K562 (cell line): ENCODE measurements at regions not wholly inside any gene's neighbourhood (a gene's known extent, or its start where the extent isn't known, plus 50 kb on each side); places are given as distances from the start of the nearest gene placed in this dataset.

Experiments
- ATAC-seq: fragments of 200-7000 bp; cut with Tn5 transposase; 3 replicates; pipeline ENCODE4 v1.9.1; 2020; ENCODE audit warnings: moderate library complexity
- BruUV-seq: library from RNA; stranded (reverse); fragments of 400-500 nt; replicated peaks from 2 replicates; lab custom pipeline; 2021; lab: Mats Ljungman, UMichigan
- CTCF ChIA-PET: fragments of 300-600 bp; formaldehyde crosslinking; extraction: SDS; loops from one replicate; lab custom pipeline; 2021; ENCODE audit warnings: low intra/inter-chr PET ratio; lab: Yijun Ruan, JAX
- POLR2A ChIA-PET: fragments of 300-600, 350-650 bp; sonication (Branson Sonifier 250); formaldehyde crosslinking; extraction: SDS; loops from one replicate; lab custom pipeline; 2021; ENCODE audit warnings: antibody characterized with exemption, inconsistent platforms; lab: Yijun Ruan, JAX
- DNase-seq, 4 experiments: peaks; one replicate each; pipeline versions ENCODE4 v3.0.0 to v3.0.0-alpha.2; 2011 to 2018; ENCODE audit warnings: low spot score in 3 of 4, mixed read lengths in 3 of 4; ENCODE audit errors: extremely low read depth in 1 of 4
- FAIRE-seq: peaks from 2 replicates; lab custom pipeline; 2011; peaks lifted over from hg19 to GRCh38; lab: Jason Lieb, UNC
- H2AFZ ChIP-seq: 2 replicates; pipeline ENCODE4 v1.6.0; 2011; ENCODE audit warnings: low read depth, low read length, control low read depth, inconsistent platforms
- H3K27ac ChIP-seq: fragments of 200-600 bp; 3 replicates; pipeline ENCODE4 v1.8.0; 2011; ENCODE audit warnings: low read depth, mild to moderate bottlenecking, control low read depth, inconsistent platforms, low read length, moderate library complexity, mixed read lengths; ENCODE audit errors: extremely low read depth
- H3K27me3 ChIP-seq, 2 experiments: fragments of 300-600 bp in 1 of 2; 2 replicates in 1 of 2; 3 replicates in 1 of 2; pipeline versions ENCODE4 v1.6.0 to v1.8.0; 2011; ENCODE audit warnings: inconsistent platforms in 2 of 2, low read length in 2 of 2, mild to moderate bottlenecking in 1 of 2, mixed read lengths in 1 of 2, moderate library complexity in 1 of 2; ENCODE audit not compliant: control insufficient read depth in 2 of 2, insufficient read depth in 2 of 2
- H3K36me3 ChIP-seq: fragments of 300-600 bp; 3 replicates; pipeline ENCODE4 v1.8.0; 2011; ENCODE audit warnings: mild to moderate bottlenecking, low read length, inconsistent platforms; ENCODE audit not compliant: control insufficient read depth, insufficient read depth
- H3K4me1 ChIP-seq, 2 experiments: fragments of 200-600 bp in 1 of 2; replicated peaks in 1 of 2; 2 replicates in 1 of 2; 3 replicates in 1 of 2; pipeline versions ENCODE4 v1.5.1 to v1.8.0; 2011; ENCODE audit warnings: inconsistent platforms in 2 of 2, low read length in 2 of 2, mild to moderate bottlenecking in 1 of 2, mixed read lengths in 1 of 2, moderate library complexity in 1 of 2; ENCODE audit not compliant: control insufficient read depth in 2 of 2, insufficient read depth in 2 of 2
- H3K4me2 ChIP-seq: 2 replicates; pipeline ENCODE4 v1.6.1; 2011; ENCODE audit warnings: low read length, control low read depth, inconsistent platforms, mixed read lengths; ENCODE audit not compliant: insufficient read depth
- H3K4me3 ChIP-seq: fragments of 200-600 bp; sonication (generic), shearing (Covaris generic); 2 replicates; pipeline ENCODE4 v1.5.1; 2016; ENCODE audit warnings: control low read depth, inconsistent platforms
- H3K79me2 ChIP-seq: fragments of 200-600 bp; 3 replicates; pipeline ENCODE4 v1.8.0; 2011; ENCODE audit warnings: low read length, inconsistent platforms; ENCODE audit not compliant: control insufficient read depth, insufficient read depth
- H3K9ac ChIP-seq, 2 experiments: 2 replicates each; pipeline versions ENCODE4 v1.6.0 to v1.6.1; 2011; ENCODE audit warnings: low read depth in 2 of 2, low read length in 2 of 2, control low read depth in 1 of 2, inconsistent platforms in 1 of 2, mild to moderate bottlenecking in 1 of 2, mixed read lengths in 1 of 2; ENCODE audit not compliant: insufficient read depth in 1 of 2
- H3K9me1 ChIP-seq: one replicate; pipeline ENCODE4 v1.6.0; 2011; ENCODE audit warnings: inconsistent platforms, mild to moderate bottlenecking, low read length, moderate library complexity; ENCODE audit not compliant: control insufficient read depth, insufficient read depth
- H3K9me3 ChIP-seq: replicated peaks from 2 replicates; pipeline ENCODE4 v1.5.1; 2011; ENCODE audit warnings: low read depth, low read length, inconsistent platforms; ENCODE audit not compliant: control insufficient read depth, insufficient read depth
- H4K20me1 ChIP-seq: replicated peaks from 2 replicates; pipeline ENCODE4 v1.6.1; 2011; ENCODE audit warnings: low read length, inconsistent platforms, mixed read lengths; ENCODE audit not compliant: control insufficient read depth, insufficient read depth
- KLF6 ChIP-seq: fragments of 250-450 bp; sonication (Bioruptor Pico); IDR thresholded peaks from 2 replicates; pipeline ENCODE4 v1.4.0; 2020; ENCODE audit warnings: mild to moderate bottlenecking, moderate library complexity, borderline replicate concordance
- L3MBTL2 ChIP-seq: fragments of 450-650 bp; IDR thresholded peaks from 2 replicates; pipeline ENCODE4 v1.6.1; 2016; ENCODE audit warnings: mild to moderate bottlenecking, moderate library complexity
- MCM2 ChIP-seq: fragments of 450-650 bp; IDR thresholded peaks from 2 replicates; pipeline ENCODE4 v1.6.1; 2017; ENCODE audit warnings: low read depth, mild to moderate bottlenecking
- MECOM ChIP-seq: fragments of 250-450 bp; sonication (Bioruptor Pico); IDR thresholded peaks from 2 replicates; pipeline ENCODE4 v1.8.0; 2022; ENCODE audit warnings: inconsistent platforms
- NCOR1 ChIP-seq: fragments of 450-650 bp; IDR thresholded peaks from 2 replicates; pipeline ENCODE4 v1.6.1; 2016; ENCODE audit warnings: mild to moderate bottlenecking, moderate library complexity
- NUFIP1 ChIP-seq: fragments of 450-650 bp; IDR thresholded peaks from 2 replicates; pipeline ENCODE4 v1.6.1; 2018; ENCODE audit not compliant: partially characterized antibody
- TCF7 ChIP-seq: sonication (generic); IDR thresholded peaks from 2 replicates; pipeline ENCODE4 v1.6.1; 2016; ENCODE audit warnings: antibody characterized with exemption, borderline replicate concordance
- TEAD2 ChIP-seq: fragments of 450-650 bp; IDR thresholded peaks from 2 replicates; pipeline ENCODE4 v1.6.1; 2016; ENCODE audit warnings: missing genetic modification characterization, control low read depth, missing compliant biosample characterization
- ZBTB7A ChIP-seq: IDR thresholded peaks from 2 replicates; pipeline ENCODE4 v1.6.1; 2011; ENCODE audit warnings: low read depth, mild to moderate bottlenecking, low read length, moderate library complexity, borderline replicate concordance; ENCODE audit not compliant: control insufficient read depth
- ZNF766 ChIP-seq: fragments of 200-800 bp; sonication (Bioruptor generic); conservative IDR thresholded peaks from 2 replicates; pipeline ENCODE4 v1.6.1; 2016; ENCODE audit warnings: missing genetic modification characterization, missing compliant biosample characterization
- WGBS: fragments of 100-300 bp; shearing (Covaris generic); methylation state at CpG from one replicate; pipeline ENCODE4 v1.1.6; 2016; ENCODE audit warnings: low coverage, mixed read lengths; ENCODE audit not compliant: insufficient coverage; ENCODE audit errors: missing lambda C conversion rate; 5-methylcytosine and 5-hydroxymethylcytosine counted together
- in situ Hi-C: fragments of 300-500 bp; cut with MboI; formaldehyde crosslinking; loops from 4 replicates; pipeline ENCODE4 v1.15.0; 2018; ENCODE audit warnings: inconsistent platforms, mixed read lengths
- intact Hi-C: fragments of 100-400 bp; cut with micrococcal nuclease; formaldehyde crosslinking; loops from 2 replicates; pipeline ENCODE4 v1.14.2; 2022
- TF ChIP-seq, protein P1 (sequence below): sonication (generic); formaldehyde crosslinking; IDR thresholded peaks from 2 replicates; pipeline ENCODE4 v1.5.0; 2020; ENCODE audit warnings: missing genetic modification reagents
- TF ChIP-seq, protein P2 (sequence below): fragments of 250-450 bp; sonication (Bioruptor Pico); IDR thresholded peaks from 2 replicates; pipeline ENCODE4 v1.9.0; 2021; ENCODE audit warnings: mild to moderate bottlenecking, inconsistent platforms
- TF ChIP-seq, protein P3 (sequence below): fragments of 250-450 bp; sonication (Bioruptor Pico); IDR thresholded peaks from 2 replicates; pipeline ENCODE4 v1.5.0; 2021
- TF ChIP-seq, protein P4 (sequence below): fragments of 250-450 bp; sonication (Bioruptor Pico); IDR thresholded peaks from 2 replicates; pipeline ENCODE4 v1.5.0; 2020; ENCODE audit warnings: mild to moderate bottlenecking

DNA sequence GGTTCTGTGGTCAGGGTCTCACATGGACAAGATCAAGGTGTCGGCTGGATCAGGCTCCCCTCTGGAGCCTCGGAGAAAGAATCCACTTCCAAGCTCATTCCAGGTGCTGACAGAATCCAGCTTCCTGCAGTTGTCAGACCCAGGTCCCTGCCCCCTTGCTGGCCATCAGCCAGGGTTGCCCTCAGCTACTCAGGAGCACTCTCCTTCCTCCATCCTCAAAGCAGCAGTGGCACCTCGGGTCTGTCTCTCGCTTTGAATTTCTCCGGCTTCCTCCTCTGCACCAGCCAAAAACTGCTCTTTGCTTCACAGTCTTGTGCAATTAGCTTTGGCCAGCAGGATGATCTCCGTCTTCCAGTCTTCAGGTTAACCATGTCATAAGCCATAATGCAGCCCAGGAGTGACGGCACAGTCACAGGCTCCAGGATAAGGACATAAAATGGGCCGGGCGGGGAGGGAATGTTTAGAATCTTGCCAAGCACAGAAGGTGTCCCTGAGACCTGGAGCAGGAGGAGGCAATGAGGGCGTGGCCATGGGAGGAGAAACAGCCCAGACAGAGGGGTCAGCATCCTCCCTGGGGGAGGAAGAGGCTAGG, 79.4 kb upstream of the SLC25A33 start:
- BruUV-seq, result no TSS peak
- H3K4me2 ChIP-seq, result no peak overlapping the region
- no peak overlapping the region for H3K4me3 ChIP-seq
- 3% methylated on average over 10 of the region's 10 CpGs for WGBS
- intact Hi-C loops (loop anchor here (5.0 kb wide), 1 partner anchor 193 kb away; no protein-coding TSS in a partner anchor), in situ Hi-C loops (loop anchor here (10.0 kb wide), 1 partner anchor 175 kb away; no protein-coding TSS in a partner anchor)
- H4K20me1 ChIP-seq, result peaks cover 6% of the 10 kb centered on the region; the same call in 1 of the 2 replicates
- H3K27me3 ChIP-seq, result peaks cover 37 to 81% of the 10 kb centered on the region in 2 experiments
- ChIA-PET POLR2A (interaction anchor here (0.6 to 1.4 kb wide), 4 partner anchors 9 to 170 kb away, joined by 3 to 5 read pairs (median 4); no protein-coding TSS in a partner anchor), CTCF (no interaction called here)
- H3K79me2 ChIP-seq, result no peaks in the 10 kb centered on the region
- H2AFZ ChIP-seq, result no peak overlapping the region
- no peaks in the 10 kb centered on the region for H3K9me1 ChIP-seq
- no peak overlapping the region for H3K27ac ChIP-seq
- H3K36me3 ChIP-seq, result no peaks in the 10 kb centered on the region
- H3K4me1 ChIP-seq, result no peaks in the 10 kb centered on the region
- FAIRE-seq (no peak), DNase-seq (no peak), ATAC-seq (no peak)
- H3K9ac ChIP-seq, result no peak overlapping the region
- 0 out of 2 replicates have a peak, but pooled peaks cover 2% of the 10 kb centered on the region for H3K9me3 ChIP-seq
- TF ChIP-seq ZNF766 (CRISPR knock-in tag), result no peak
- TF ChIP-seq TCF7, result no peak
- no peak for TF ChIP-seq MECOM
- no peak for TF ChIP-seq KLF6
- TF ChIP-seq, protein P1, sequence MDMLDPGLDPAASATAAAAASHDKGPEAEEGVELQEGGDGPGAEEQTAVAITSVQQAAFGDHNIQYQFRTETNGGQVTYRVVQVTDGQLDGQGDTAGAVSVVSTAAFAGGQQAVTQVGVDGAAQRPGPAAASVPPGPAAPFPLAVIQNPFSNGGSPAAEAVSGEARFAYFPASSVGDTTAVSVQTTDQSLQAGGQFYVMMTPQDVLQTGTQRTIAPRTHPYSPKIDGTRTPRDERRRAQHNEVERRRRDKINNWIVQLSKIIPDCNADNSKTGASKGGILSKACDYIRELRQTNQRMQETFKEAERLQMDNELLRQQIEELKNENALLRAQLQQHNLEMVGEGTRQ (CRISPR knock-in tag), result no peak
- TF ChIP-seq, protein P2, sequence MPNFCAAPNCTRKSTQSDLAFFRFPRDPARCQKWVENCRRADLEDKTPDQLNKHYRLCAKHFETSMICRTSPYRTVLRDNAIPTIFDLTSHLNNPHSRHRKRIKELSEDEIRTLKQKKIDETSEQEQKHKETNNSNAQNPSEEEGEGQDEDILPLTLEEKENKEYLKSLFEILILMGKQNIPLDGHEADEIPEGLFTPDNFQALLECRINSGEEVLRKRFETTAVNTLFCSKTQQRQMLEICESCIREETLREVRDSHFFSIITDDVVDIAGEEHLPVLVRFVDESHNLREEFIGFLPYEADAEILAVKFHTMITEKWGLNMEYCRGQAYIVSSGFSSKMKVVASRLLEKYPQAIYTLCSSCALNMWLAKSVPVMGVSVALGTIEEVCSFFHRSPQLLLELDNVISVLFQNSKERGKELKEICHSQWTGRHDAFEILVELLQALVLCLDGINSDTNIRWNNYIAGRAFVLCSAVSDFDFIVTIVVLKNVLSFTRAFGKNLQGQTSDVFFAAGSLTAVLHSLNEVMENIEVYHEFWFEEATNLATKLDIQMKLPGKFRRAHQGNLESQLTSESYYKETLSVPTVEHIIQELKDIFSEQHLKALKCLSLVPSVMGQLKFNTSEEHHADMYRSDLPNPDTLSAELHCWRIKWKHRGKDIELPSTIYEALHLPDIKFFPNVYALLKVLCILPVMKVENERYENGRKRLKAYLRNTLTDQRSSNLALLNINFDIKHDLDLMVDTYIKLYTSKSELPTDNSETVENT (CRISPR knock-in tag), result no peak
- TF ChIP-seq NCOR1, result no peak
- no peak for TF ChIP-seq NUFIP1
- no peak for TF ChIP-seq ZBTB7A
- TF ChIP-seq, protein P3, sequence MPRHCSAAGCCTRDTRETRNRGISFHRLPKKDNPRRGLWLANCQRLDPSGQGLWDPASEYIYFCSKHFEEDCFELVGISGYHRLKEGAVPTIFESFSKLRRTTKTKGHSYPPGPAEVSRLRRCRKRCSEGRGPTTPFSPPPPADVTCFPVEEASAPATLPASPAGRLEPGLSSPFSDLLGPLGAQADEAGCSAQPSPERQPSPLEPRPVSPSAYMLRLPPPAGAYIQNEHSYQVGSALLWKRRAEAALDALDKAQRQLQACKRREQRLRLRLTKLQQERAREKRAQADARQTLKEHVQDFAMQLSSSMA (CRISPR knock-in tag), result no peak
- TF ChIP-seq MCM2, result no peak
- TF ChIP-seq, protein P4, sequence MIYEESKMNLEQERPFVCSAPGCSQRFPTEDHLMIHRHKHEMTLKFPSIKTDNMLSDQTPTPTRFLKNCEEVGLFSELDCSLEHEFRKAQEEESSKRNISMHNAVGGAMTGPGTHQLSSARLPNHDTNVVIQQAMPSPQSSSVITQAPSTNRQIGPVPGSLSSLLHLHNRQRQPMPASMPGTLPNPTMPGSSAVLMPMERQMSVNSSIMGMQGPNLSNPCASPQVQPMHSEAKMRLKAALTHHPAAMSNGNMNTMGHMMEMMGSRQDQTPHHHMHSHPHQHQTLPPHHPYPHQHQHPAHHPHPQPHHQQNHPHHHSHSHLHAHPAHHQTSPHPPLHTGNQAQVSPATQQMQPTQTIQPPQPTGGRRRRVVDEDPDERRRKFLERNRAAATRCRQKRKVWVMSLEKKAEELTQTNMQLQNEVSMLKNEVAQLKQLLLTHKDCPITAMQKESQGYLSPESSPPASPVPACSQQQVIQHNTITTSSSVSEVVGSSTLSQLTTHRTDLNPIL (CRISPR knock-in tag), result no peak
- no peak for TF ChIP-seq TEAD2 (tag)
- TF ChIP-seq L3MBTL2, result no peak
